SU-DHL-6 (cell line): ENCODE measurements at regions not wholly inside any gene's neighbourhood (a gene's known extent, or its start where the extent isn't known, plus 50 kb on each side); places are given as distances from the start of the nearest gene placed in this dataset.
"Not testable (repeated sequence)": the region's sequence is repeated elsewhere in the genome, so short reads cannot be mapped to it uniquely, and the experiment has no call there.

Source experiments
- CTCF ChIP-seq: fragments of 200-600 bp; sonication (generic); IDR thresholded peaks from one replicate; pipeline ENCODE4 v1.5.1; 2017; ENCODE audit warnings: antibody characterized with exemption, mild to moderate bottlenecking, low read length, moderate library complexity; ENCODE audit not compliant: insufficient read depth, poor library complexity, severe bottlenecking
- EZH2phosphoT487 ChIP-seq: fragments of 200-600 bp; sonication (generic), shearing (Covaris generic); conservative IDR thresholded peaks from 2 replicates; pipeline ENCODE4 v1.6.1; 2018; ENCODE audit warnings: mild to moderate bottlenecking, antibody characterized with exemption, low read length, moderate library complexity, mixed read lengths

GRCh38 chr6:60759149-60759825, 1526.7 kb downstream of the KHDRBS2 start:
- not testable (repeated sequence) for TF ChIP-seq CTCF, EZH2phosphoT487
